Posterior vena cava (tissue), 2 donors: ENCODE measurements at regions not wholly inside any gene's neighbourhood (a gene's known extent, or its start where the extent isn't known, plus 50 kb on each side); places are given as distances from the start of the nearest gene placed in this dataset.

Source experiments
- DNase-seq: peaks from one replicate; pipeline ENCODE4 v3.0.0-alpha.2; 2020; ENCODE audit warnings: low spot score
- intact Hi-C, 2 donors: fragments of 100-400 bp; cut with DNase I; formaldehyde crosslinking; loops; one replicate each; pipeline versions ENCODE4 v1.14.1 to v1.14.2; 2022 to 2023
- donor health status: DM: yes; HTN: yes; CAD: no.
- donor health status: DM: yes; HTN: yes; CAD: no.

- DNase-seq: no peak
- intact Hi-C loops: no loop called here
These were observed 1218.4 kb upstream of the TMPRSS15 start for GRCh38 chr21:19621837-19622496.

DNA sequence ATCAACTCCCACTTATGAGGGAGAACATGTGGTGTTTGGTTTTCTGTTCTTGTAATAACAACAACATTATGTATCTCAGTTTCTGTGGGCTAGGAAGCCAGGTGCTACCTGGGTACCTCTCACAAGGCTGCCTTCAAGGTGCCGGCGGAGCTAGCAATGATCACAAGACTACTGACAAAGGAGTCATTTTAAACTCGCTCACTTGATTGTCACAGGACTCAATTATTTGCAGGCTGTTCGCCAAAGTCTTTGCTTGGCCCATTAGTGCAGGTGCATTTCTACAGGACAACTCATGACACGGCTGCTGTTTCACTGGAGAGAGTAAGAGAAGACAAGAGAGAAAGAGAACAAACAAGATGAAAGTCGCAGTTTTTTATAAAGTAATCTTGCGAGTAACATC is 1237.4 kb upstream of the TMPRSS15 start:
- intact Hi-C loops: no loop called here
- no peak for DNase-seq

- intact Hi-C loops: no loop called here
- DNase-seq: no peak
These were observed 1244.8 kb upstream of the TMPRSS15 start for GRCh38 chr21:19648391-19648790.

GRCh38 chr21:19683492-19683891 is 1279.9 kb upstream of the TMPRSS15 start:
- no peak for DNase-seq
- intact Hi-C loops: no loop called here

DNA sequence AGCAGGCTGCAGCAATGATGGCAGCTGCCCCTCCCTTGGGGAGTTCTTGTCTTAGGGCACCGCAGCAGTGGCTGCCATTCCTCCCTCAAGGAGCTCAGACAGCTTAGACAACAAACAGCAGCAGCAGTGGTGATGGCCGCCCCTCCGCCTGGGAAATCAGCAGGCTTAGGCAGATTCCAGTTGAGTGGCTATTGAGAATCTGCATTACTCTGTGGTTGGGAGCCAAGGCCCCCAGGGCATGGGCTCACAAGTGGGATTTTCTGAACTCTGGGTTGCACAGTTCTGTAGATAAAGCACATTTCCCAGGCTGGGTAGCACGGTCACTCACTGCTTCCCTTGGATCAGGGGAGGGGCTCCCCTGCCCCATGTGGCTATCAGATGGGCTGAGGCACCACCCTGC is 1280.7 kb upstream of the TMPRSS15 start:
- intact Hi-C loops: no loop called here
- no peak for DNase-seq

DNA sequence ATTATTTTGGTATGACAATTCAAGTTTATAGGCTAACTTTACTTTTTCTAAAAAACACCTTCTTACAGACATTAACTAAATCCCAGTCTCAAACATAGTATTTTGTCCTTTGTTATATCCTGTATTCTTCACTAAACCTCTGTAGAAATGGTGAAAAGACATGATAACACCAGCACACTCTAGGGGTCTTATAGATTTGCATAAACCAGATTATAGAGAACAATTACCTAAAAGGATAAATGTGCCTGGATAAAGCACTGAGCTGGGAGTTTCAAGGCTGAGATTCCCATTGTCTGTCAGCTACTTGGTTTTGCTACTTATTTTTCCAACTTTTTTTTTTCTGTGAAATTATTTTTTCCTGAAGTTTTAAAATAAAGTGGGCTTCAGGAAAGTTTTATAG is 1288.6 kb upstream of the TMPRSS15 start:
- intact Hi-C loops: no loop called here
- DNase-seq: no peak

- intact Hi-C loops: no loop called here
- no peak for DNase-seq
These were observed 1292.2 kb upstream of the TMPRSS15 start for GRCh38 chr21:19695796-19696195.

GRCh38 chr21:19700476-19700875 is 1296.9 kb upstream of the TMPRSS15 start:
- DNase-seq: no peak
- intact Hi-C loops: no loop called here

GRCh38 chr21:19702726-19703125 is 1295.5 kb upstream of the NCAM2 start:
- intact Hi-C loops: no loop called here
- no peak for DNase-seq

- intact Hi-C loops: no loop called here
- no peak for DNase-seq
These were observed 1293.4 kb upstream of the NCAM2 start for GRCh38 chr21:19704832-19705231.

DNA sequence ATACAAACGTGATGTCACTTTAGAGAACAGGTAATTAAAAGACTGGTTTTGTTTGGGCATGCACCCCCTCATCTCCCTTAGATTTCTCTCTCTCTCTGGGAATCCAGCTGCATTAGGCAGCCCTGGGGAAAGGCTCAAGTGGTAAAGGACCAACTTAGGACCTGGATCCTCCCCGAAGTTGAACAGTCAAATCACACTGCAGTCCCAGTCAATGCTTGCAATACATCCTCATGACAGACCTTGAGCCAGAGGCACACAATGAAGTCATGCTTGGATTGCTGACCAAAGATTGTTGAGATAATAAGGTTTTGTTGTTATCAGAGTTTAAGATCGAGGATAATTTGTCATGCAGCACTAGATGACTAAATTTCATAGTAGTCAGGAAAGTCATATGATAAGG is 1285.8 kb upstream of the NCAM2 start:
- intact Hi-C loops: no loop called here
- DNase-seq: no peak

DNA sequence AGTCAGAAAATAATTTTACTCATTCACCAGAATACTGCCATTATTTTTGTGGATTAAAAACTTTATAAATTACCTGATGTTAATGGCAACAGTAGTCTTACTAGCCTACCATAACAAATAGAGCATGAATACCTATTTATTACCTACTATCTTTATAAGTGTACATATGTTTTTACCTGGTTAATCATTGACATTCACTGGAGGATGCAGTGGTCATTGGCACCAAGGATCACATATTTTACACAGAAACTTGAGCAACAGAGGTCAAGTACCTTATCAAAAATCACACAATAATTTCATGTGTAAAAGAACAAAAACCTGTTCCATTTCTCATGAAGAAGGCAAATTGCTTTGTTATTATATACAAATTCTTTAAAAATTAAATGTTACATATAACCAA is 1284.9 kb upstream of the NCAM2 start:
- intact Hi-C loops: no loop called here
- DNase-seq: no peak

DNA sequence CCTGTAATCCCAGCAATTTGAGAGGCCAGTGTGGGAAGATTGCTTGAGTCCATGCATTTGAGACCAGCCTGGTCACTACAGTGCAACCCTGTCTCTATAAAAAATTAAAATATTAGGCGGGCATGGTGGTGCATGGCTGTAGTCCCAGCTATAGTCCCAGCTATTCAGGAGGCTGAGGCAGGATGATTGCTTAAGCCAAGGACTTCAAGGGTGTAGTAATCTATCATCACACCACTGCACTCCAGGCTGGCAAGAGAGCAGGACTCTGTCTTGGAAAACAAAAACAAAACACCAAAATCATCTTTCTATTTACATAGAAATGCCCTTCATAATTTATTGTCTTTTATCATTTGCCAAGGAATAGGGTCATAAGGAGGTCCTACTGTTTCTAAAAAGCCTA is 1274.1 kb upstream of the NCAM2 start:
- intact Hi-C loops: no loop called here

GRCh38 chr21:19731251-19731650 is 1267.0 kb upstream of the NCAM2 start:
- DNase-seq: no peak
- intact Hi-C loops: no loop called here

More for the DNA sequence above, 1274.1 kb upstream of the NCAM2 start:
- no peak for DNase-seq

DNA sequence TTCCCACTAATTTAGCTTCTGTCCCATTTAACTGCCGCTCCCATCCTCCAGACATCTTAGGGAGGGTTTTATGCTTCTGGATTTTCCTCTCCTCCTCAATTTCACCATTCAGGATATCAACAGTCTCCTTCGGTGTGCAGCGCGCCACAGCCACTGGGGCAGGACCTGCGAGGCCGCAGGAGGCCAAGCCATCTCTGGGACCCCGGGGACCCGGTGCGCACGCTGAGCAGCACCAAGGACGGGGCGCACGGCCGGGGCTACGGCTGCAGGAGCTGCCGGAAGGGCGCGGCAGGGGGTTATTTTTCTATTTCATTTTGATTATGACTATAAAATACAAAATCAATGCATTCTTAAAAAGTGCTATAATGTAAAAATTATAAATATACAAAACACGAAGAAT is 1238.4 kb upstream of the NCAM2 start:
- intact Hi-C loops: no loop called here
- DNase-seq: no peak

- no peak for DNase-seq
- intact Hi-C loops: no loop called here
These were observed 1230.7 kb upstream of the NCAM2 start for GRCh38 chr21:19767546-19767945.

DNA sequence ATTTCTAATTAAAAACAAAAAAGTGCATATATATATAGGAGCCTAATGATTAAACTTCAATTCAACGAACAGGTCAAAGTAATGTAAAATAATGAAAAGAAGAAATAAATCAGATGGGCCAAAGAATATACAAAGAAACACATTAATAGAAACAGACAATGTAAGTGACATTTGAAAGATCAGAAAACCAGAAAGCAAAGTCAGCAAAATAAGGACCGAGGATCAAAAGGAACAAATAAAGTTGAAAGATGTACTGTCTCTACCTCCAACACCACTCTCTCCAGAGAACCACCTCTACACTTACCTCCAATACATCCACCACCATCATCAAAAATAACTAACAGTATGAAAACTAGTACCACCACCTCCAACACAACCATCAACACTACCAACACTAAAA is 1226.3 kb upstream of the NCAM2 start:
- intact Hi-C loops: no loop called here
- DNase-seq: no peak

GRCh38 chr21:19776076-19776475 is 1222.1 kb upstream of the NCAM2 start:
- intact Hi-C loops: no loop called here
- no peak for DNase-seq

DNA sequence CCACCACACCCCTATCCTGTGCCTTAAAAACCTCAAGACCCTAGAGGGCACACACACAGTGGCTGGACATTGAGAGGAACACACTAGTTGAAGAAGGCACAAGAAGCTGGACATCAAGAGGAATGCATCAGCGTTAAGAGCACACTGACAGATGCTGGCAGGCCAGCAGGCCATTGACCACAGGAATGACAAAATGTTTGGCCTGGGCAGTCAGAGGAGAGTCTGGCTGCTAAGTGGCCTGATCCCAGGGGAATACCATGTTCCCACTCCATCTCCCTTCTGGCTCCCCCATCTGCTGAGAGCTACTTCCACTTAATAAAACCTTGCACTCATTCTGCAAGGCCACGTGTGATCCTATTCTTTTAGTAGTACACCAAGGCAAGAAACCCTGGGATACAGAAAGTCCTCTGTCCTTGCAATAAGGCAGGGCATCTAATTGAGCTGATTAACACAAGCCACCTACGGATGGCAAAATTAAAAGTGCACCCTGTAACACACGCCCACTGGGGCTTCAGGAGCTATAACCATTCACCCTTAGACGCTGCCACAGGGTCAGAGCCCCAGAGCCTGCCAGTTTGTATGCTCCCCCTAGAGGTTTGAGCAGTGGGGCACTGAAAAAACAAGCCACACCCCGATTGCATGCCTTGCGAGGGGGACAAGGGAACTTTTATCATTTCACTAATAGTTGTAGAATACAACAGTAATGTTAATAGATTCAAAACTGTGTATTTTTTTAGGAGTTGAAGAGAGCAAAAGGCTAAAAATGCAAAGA is 1216.1 kb upstream of the NCAM2 start:
- DNase-seq: no peak
- intact Hi-C loops: no loop called here

GRCh38 chr21:19785941-19786340 is 1212.3 kb upstream of the NCAM2 start:
- DNase-seq: no peak
- intact Hi-C loops: no loop called here

DNA sequence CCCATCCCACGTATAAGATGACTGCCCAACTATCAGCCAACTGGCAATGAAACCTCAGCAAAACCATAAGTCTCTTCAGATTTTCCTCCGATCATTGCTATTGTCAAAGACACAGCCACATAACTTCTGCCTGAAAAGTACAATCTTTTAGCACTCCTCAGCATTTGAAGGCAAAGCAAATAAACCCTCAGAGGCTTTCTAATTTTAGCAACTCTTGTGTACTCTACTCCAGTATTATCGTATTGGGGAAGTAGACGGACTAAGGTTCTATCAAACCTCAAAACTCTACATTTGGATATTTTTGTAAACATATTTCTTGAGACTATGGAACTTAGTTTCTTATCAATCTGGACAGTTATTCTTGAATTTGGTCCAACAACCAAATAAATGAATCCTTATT is 1206.2 kb upstream of the NCAM2 start:
- DNase-seq: no peak
- intact Hi-C loops: no loop called here
